Suprapubic skin (tissue), 3 donors: ENCODE measurements at regions not wholly inside any gene's neighbourhood (a gene's known extent, or its start where the extent isn't known, plus 50 kb on each side); places are given as distances from the start of the nearest gene placed in this dataset.

Experiments
- POLR2A ChIP-seq, 2 donors: fragments of 450-650 bp; IDR thresholded peaks; one replicate each; pipeline ENCODE4 v1.6.1; 2017; ENCODE audit warnings: antibody characterized with exemption in 2 of 2, mild to moderate bottlenecking in 2 of 2, moderate library complexity in 2 of 2
- TF ChIP-seq, protein P1 (sequence below), 2 donors: fragments of 200-600 bp in 1 of 2; fragments of 450-650 bp in 1 of 2; sonication (generic) in 1 of 2; IDR thresholded peaks; one replicate each; pipeline ENCODE4 v1.5.1; 2016 to 2019; ENCODE audit warnings: antibody characterized with exemption in 2 of 2, mild to moderate bottlenecking in 1 of 2, moderate library complexity in 1 of 2

DNA sequence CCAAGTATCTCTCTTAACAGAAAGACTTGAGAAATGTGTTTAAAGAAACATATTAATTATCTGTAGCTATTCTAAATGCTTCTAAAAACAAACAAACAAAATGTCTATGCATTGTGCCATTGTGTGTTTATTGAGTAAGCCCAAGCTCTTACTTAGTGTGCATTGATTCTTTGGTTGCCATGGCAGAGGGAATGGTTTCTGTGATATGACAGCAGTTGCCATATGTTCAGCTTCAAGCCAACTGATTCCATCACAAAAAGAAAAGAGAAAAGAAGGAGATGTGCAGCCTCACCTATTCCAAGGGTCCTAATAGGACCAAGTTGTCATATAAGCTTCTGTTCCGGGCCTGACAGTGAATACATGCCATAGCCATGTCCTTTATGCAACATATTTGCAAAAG is 457.5 kb downstream of the TOX3 start:
- TF ChIP-seq, protein P1, sequence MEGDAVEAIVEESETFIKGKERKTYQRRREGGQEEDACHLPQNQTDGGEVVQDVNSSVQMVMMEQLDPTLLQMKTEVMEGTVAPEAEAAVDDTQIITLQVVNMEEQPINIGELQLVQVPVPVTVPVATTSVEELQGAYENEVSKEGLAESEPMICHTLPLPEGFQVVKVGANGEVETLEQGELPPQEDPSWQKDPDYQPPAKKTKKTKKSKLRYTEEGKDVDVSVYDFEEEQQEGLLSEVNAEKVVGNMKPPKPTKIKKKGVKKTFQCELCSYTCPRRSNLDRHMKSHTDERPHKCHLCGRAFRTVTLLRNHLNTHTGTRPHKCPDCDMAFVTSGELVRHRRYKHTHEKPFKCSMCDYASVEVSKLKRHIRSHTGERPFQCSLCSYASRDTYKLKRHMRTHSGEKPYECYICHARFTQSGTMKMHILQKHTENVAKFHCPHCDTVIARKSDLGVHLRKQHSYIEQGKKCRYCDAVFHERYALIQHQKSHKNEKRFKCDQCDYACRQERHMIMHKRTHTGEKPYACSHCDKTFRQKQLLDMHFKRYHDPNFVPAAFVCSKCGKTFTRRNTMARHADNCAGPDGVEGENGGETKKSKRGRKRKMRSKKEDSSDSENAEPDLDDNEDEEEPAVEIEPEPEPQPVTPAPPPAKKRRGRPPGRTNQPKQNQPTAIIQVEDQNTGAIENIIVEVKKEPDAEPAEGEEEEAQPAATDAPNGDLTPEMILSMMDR (IDR thresholded peaks at IDR 0.05) = no peak
- TF ChIP-seq POLR2A (IDR thresholded peaks at IDR 0.05) = no peak
